Liver (tissue), 2 donors: ENCODE measurements at regions not wholly inside any gene's neighbourhood (a gene's known extent, or its start where the extent isn't known, plus 50 kb on each side); places are given as distances from the start of the nearest gene placed in this dataset.

Experiments
- ATF3 ChIP-seq: IDR thresholded peaks from 2 replicates; pipeline ENCODE4 v1.6.1; 2016; ENCODE audit warnings: antibody characterized with exemption
- HNF4A ChIP-seq, 2 donors: conservative IDR thresholded peaks; 2 replicates each; pipeline ENCODE4 v1.6.1; 2016; ENCODE audit warnings: antibody characterized with exemption in 2 of 2, mild to moderate bottlenecking in 2 of 2
- HNF4G ChIP-seq: IDR thresholded peaks from 2 replicates; pipeline ENCODE4 v1.6.1; 2016; ENCODE audit warnings: antibody characterized with exemption
- REST ChIP-seq: IDR thresholded peaks from 2 replicates; pipeline ENCODE4 v1.6.1; 2016; ENCODE audit warnings: antibody characterized with exemption, mild to moderate bottlenecking
- SP1 ChIP-seq: IDR thresholded peaks from 2 replicates; pipeline ENCODE4 v1.6.1; 2018; ENCODE audit warnings: antibody characterized with exemption, mild to moderate bottlenecking
- TAF1 ChIP-seq: conservative IDR thresholded peaks from 2 replicates; pipeline ENCODE4 v1.6.1; 2016; ENCODE audit warnings: antibody characterized with exemption, mild to moderate bottlenecking
- YY1 ChIP-seq: IDR thresholded peaks from 2 replicates; pipeline ENCODE4 v1.6.1; 2016; ENCODE audit warnings: antibody characterized with exemption, mild to moderate bottlenecking
- donor health status: healthy.

- TF ChIP-seq ATF3: no peak
- TF ChIP-seq YY1: no peak
- TF ChIP-seq TAF1: no peak
- peak in 1 of 2 donors; percentile 28 for TF ChIP-seq HNF4A (conservative IDR thresholded peaks at IDR 0.05)
- TF ChIP-seq REST: no peak
- no peak for TF ChIP-seq HNF4G
- no peak for TF ChIP-seq SP1
Observed at GRCh38 chr3:20739814-20740213, 553.8 kb upstream of the SGO1 start.
